ENCODE measurements at regions not wholly inside any gene's neighbourhood (a gene's known extent, or its start where the extent isn't known, plus 50 kb on each side); places are given as distances from the start of the nearest gene placed in this dataset.

- intact Hi-C loops (cut with DNase I, micrococcal nuclease): no loop called here
- ATAC-seq: no peak
- DNase-seq: no peak
Measured at GRCh38 chr1:83103341-83103740, 895.6 kb downstream of the TTLL7 start.

- intact Hi-C loops (cut with DNase I, micrococcal nuclease): no loop called here
- no peak for ATAC-seq
- no peak for DNase-seq
Measured at GRCh38 chr1:83102630-83103071, 896.3 kb downstream of the TTLL7 start.

GRCh38 chr1:83101406-83101805 is 897.5 kb downstream of the TTLL7 start:
- intact Hi-C loops (cut with DNase I, micrococcal nuclease): no loop called here
- no peak for ATAC-seq
- DNase-seq: no peak

GRCh38 chr1:83100133-83100532 is 898.8 kb downstream of the TTLL7 start:
- ATAC-seq (no peak), DNase-seq (no peak)
- intact Hi-C loops (cut with DNase I, micrococcal nuclease): no loop called here

- intact Hi-C loops (cut with DNase I, micrococcal nuclease): no loop called here
- ATAC-seq (no peak), DNase-seq (no peak)
Measured at GRCh38 chr1:83098791-83099190, 900.1 kb downstream of the TTLL7 start.

GRCh38 chr1:83098131-83098530 is 900.8 kb downstream of the TTLL7 start:
- no peak for DNase-seq
- intact Hi-C loops (cut with DNase I, micrococcal nuclease): no loop called here

GRCh38 chr1:83097715-83098114 is 901.2 kb downstream of the TTLL7 start:
- ATAC-seq (no peak), DNase-seq (no peak)
- intact Hi-C loops (cut with DNase I, micrococcal nuclease): no loop called here

More at GRCh38 chr1:83098131-83098530, 900.8 kb downstream of the TTLL7 start:
- ATAC-seq: no peak

GRCh38 chr1:83095570-83095969 is 903.4 kb downstream of the TTLL7 start:
- intact Hi-C loops (cut with DNase I, micrococcal nuclease): no loop called here
- no peak for ATAC-seq
- no peak for DNase-seq

GRCh38 chr1:83090195-83090594 is 908.7 kb downstream of the TTLL7 start:
- DNase-seq: no peak
- intact Hi-C loops (cut with DNase I, micrococcal nuclease): no loop called here
- no peak for ATAC-seq

GRCh38 chr1:83087851-83088250 is 911.1 kb downstream of the TTLL7 start:
- ATAC-seq (no peak), DNase-seq (no peak)
- intact Hi-C loops (cut with DNase I, micrococcal nuclease): no loop called here

GRCh38 chr1:83086986-83087512 is 911.9 kb downstream of the TTLL7 start:
- ATAC-seq (no peak), DNase-seq (no peak)
- intact Hi-C loops (cut with DNase I, micrococcal nuclease): no loop called here

GRCh38 chr1:83086346-83086745 is 912.6 kb downstream of the TTLL7 start:
- intact Hi-C loops (cut with DNase I, micrococcal nuclease): no loop called here
- ATAC-seq: no peak
- DNase-seq: no peak

- intact Hi-C loops (cut with DNase I, micrococcal nuclease): no loop called here
- no peak for DNase-seq
Measured at GRCh38 chr1:83083589-83084224, 915.2 kb downstream of the TTLL7 start.

GRCh38 chr1:83077411-83077810 is 921.5 kb downstream of the TTLL7 start:
- DNase-seq: no peak
- ATAC-seq: no peak
- intact Hi-C loops (cut with DNase I, micrococcal nuclease): no loop called here

More at GRCh38 chr1:83083589-83084224, 915.2 kb downstream of the TTLL7 start:
- no peak for ATAC-seq

- no peak for ATAC-seq
- intact Hi-C loops (cut with DNase I, micrococcal nuclease): no loop called here
- no peak for DNase-seq
Measured at GRCh38 chr1:83075107-83075506, 923.8 kb downstream of the TTLL7 start.

GRCh38 chr1:83067954-83068353 is 931.0 kb downstream of the TTLL7 start:
- intact Hi-C loops (cut with DNase I, micrococcal nuclease): no loop called here

GRCh38 chr1:83065952-83066727 is 932.8 kb downstream of the TTLL7 start:
- DNase-seq: no peak
- ATAC-seq: no peak
- intact Hi-C loops (cut with DNase I, micrococcal nuclease): no loop called here

More at GRCh38 chr1:83067954-83068353, 931.0 kb downstream of the TTLL7 start:
- DNase-seq: no peak
- no peak for ATAC-seq

GRCh38 chr1:83064589-83065242 is 934.2 kb downstream of the TTLL7 start:
- DNase-seq (no peak), ATAC-seq (no peak)
- intact Hi-C loops (cut with DNase I, micrococcal nuclease): no loop called here

GRCh38 chr1:83060651-83061390 is 938.1 kb downstream of the TTLL7 start:
- ATAC-seq (no peak), DNase-seq (no peak)
- intact Hi-C loops (cut with DNase I, micrococcal nuclease): no loop called here

Data from left colon (tissue), 2 donors.